ENCODE measurements at regions not wholly inside any gene's neighbourhood (a gene's known extent, or its start where the extent isn't known, plus 50 kb on each side); places are given as distances from the start of the nearest gene placed in this dataset.

DNA sequence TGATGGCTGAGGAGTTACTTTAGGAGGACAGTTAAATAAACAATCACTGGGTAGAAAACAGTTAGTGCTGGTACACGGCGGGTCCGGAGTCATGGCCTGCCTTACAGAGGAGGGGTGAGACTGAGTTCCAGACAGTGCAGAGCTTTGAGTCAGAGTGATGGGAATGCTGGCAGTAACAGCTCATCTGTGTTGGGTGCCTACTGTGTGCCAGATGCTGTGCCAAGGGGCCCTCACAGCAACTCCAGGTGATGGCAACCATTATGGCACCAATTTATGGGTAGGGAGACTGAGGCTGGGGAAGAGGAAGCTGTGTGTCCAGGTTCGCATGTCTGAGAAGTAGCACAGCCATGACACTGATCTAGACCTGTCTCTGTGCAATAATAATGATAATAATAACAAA, 132.6 kb downstream of the CEBPB start:
- DNase-seq (no peak), FAIRE-seq (no peak)
- H3K9ac ChIP-seq (ENCODE audit: low read length in 3 of 3), result no peak overlapping the region
- peaks cover 0 to 2% (median 0%) of the 10 kb centered on the region in 3 donors for H3K4me1 ChIP-seq (ENCODE audit: control insufficient read depth in 2 of 3, insufficient read depth in 2 of 3, low read depth in 1 of 3, low read length in 3 of 3)
- no peaks in the 10 kb centered on the region for H3K36me3 ChIP-seq (ENCODE audit: control insufficient read depth in 2 of 3, insufficient read depth in 3 of 3, low read length in 3 of 3)
- TF ChIP-seq, protein P1, sequence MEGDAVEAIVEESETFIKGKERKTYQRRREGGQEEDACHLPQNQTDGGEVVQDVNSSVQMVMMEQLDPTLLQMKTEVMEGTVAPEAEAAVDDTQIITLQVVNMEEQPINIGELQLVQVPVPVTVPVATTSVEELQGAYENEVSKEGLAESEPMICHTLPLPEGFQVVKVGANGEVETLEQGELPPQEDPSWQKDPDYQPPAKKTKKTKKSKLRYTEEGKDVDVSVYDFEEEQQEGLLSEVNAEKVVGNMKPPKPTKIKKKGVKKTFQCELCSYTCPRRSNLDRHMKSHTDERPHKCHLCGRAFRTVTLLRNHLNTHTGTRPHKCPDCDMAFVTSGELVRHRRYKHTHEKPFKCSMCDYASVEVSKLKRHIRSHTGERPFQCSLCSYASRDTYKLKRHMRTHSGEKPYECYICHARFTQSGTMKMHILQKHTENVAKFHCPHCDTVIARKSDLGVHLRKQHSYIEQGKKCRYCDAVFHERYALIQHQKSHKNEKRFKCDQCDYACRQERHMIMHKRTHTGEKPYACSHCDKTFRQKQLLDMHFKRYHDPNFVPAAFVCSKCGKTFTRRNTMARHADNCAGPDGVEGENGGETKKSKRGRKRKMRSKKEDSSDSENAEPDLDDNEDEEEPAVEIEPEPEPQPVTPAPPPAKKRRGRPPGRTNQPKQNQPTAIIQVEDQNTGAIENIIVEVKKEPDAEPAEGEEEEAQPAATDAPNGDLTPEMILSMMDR (IDR thresholded peaks at IDR 0.05; ENCODE audit: borderline replicate concordance, extremely low read depth, insufficient read depth), result no peak
- no peak overlapping the region for H3K4me3 ChIP-seq (ENCODE audit: low read length in 3 of 3)
- H3K27me3 ChIP-seq (ENCODE audit: control insufficient read depth, insufficient read depth, low read length), result no peaks in the 10 kb centered on the region
- intact Hi-C loops (cut with DNase I), result no loop called here
- H3K9me3 ChIP-seq (ENCODE audit: control insufficient read depth in 2 of 3, insufficient read depth in 1 of 3, low read length in 3 of 3), result no peaks in the 10 kb centered on the region
- H3K27ac ChIP-seq (ENCODE audit: low read depth in 2 of 2, low read length in 2 of 2), result no peak overlapping the region

GRCh38 chr20:50323777-50324775, 133.4 kb downstream of the CEBPB start:
- no peaks in the 10 kb centered on the region for H3K36me3 ChIP-seq (ENCODE audit: control insufficient read depth in 2 of 3, insufficient read depth in 3 of 3, low read length in 3 of 3)
- TF ChIP-seq, protein P1 (IDR thresholded peaks at IDR 0.05; ENCODE audit: borderline replicate concordance, extremely low read depth, insufficient read depth), result no peak
- intact Hi-C loops (cut with DNase I), result no loop called here
- no peak overlapping the region for H3K27ac ChIP-seq (ENCODE audit: low read depth in 2 of 2, low read length in 2 of 2)
- no peak overlapping the region for H3K4me3 ChIP-seq (ENCODE audit: low read length in 3 of 3)
- DNase-seq (no peak), FAIRE-seq (no peak)
- H3K4me1 ChIP-seq (ENCODE audit: control insufficient read depth in 2 of 3, insufficient read depth in 2 of 3, low read depth in 1 of 3, low read length in 3 of 3), result peaks cover 0 to 2% (median 0%) of the 10 kb centered on the region in 3 donors
- no peak overlapping the region for H3K9ac ChIP-seq (ENCODE audit: low read length in 3 of 3)
- H3K9me3 ChIP-seq (ENCODE audit: control insufficient read depth in 2 of 3, insufficient read depth in 1 of 3, low read length in 3 of 3), result no peaks in the 10 kb centered on the region
- H3K27me3 ChIP-seq (ENCODE audit: control insufficient read depth, insufficient read depth, low read length), result no peaks in the 10 kb centered on the region

DNA sequence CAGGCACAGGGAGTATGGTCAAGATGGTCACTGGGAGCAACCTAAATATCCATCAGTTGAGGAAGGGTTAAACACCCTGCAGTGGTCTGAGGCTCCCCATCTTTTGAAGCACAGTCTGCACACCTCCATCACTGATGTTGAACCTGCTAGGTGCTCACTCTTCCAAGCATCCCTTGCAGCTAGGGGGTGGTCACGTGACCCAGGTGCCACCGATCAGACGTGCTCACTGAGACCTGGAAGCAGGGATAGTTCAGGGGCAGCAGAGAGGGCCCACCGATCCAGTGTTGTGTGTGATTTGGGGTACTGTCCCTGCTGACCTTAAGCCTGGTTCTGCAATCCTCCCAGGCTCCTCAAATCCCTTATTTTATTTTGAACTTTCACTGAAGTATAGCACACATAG, 134.6 kb downstream of the CEBPB start:
- TF ChIP-seq, protein P1 (IDR thresholded peaks at IDR 0.05; ENCODE audit: borderline replicate concordance, extremely low read depth, insufficient read depth), result no peak
- FAIRE-seq (no peak), DNase-seq (no peak)
- no peak overlapping the region for H3K4me3 ChIP-seq (ENCODE audit: low read length in 3 of 3)
- H3K9me3 ChIP-seq (ENCODE audit: control insufficient read depth in 2 of 3, insufficient read depth in 1 of 3, low read length in 3 of 3), result no peaks in the 10 kb centered on the region
- no peaks in the 10 kb centered on the region for H3K36me3 ChIP-seq (ENCODE audit: control insufficient read depth in 2 of 3, insufficient read depth in 3 of 3, low read length in 3 of 3)
- intact Hi-C loops (cut with DNase I), result no loop called here
- H3K27me3 ChIP-seq (ENCODE audit: control insufficient read depth, insufficient read depth, low read length), result no peaks in the 10 kb centered on the region
- no peak overlapping the region for H3K27ac ChIP-seq (ENCODE audit: low read depth in 2 of 2, low read length in 2 of 2)
- H3K9ac ChIP-seq (ENCODE audit: low read length in 3 of 3), result no peak overlapping the region
- H3K4me1 ChIP-seq (ENCODE audit: control insufficient read depth in 2 of 3, insufficient read depth in 2 of 3, low read depth in 1 of 3, low read length in 3 of 3), result peaks cover 0 to 2% (median 0%) of the 10 kb centered on the region in 3 donors

Measured in kidney (tissue), 13 donors.